Testis (tissue), 2 donors: ENCODE measurements at regions not wholly inside any gene's neighbourhood (a gene's known extent, or its start where the extent isn't known, plus 50 kb on each side); places are given as distances from the start of the nearest gene placed in this dataset.

Experiments used
- CTCF ChIP-seq, 3 experiments: fragments of 450-650 bp in 2 of 3; fragments of 200-600 bp in 1 of 3; sonication (generic) in 1 of 3; IDR thresholded peaks; one replicate each; pipeline ENCODE4 v1.5.1; 2016 to 2019; ENCODE audit warnings: antibody characterized with exemption in 3 of 3, mild to moderate bottlenecking in 2 of 3, moderate library complexity in 1 of 3
- POLR2A ChIP-seq: fragments of 450-650 bp; IDR thresholded peaks from one replicate; pipeline ENCODE4 v1.6.1; 2017; ENCODE audit warnings: antibody characterized with exemption, mild to moderate bottlenecking, moderate library complexity

- no peak for TF ChIP-seq POLR2A
- TF ChIP-seq CTCF (IDR thresholded peaks at IDR 0.05), result no peak
These were observed 275.0 kb upstream of the BMP2 start for GRCh38 chr20:6492271-6493055.
